PFSK-1 (cell line): ENCODE measurements at regions not wholly inside any gene's neighbourhood (a gene's known extent, or its start where the extent isn't known, plus 50 kb on each side); places are given as distances from the start of the nearest gene placed in this dataset.

ENCODE experiments used
- FOXP2 ChIP-seq: optimal IDR thresholded peaks from 2 replicates; pipeline ENCODE3; 2011; ENCODE audit warnings: borderline replicate concordance, control low read depth, inconsistent platforms; ENCODE audit not compliant: insufficient read depth; ENCODE audit errors: extremely low read length, extremely low read depth
- POLR2AphosphoS5 ChIP-seq: IDR thresholded peaks from 2 replicates; pipeline ENCODE4 v1.6.1; 2012; ENCODE audit warnings: low read depth, mild to moderate bottlenecking, control low read depth, low read length, moderate library complexity
- SIN3A ChIP-seq: IDR thresholded peaks from 2 replicates; pipeline ENCODE4 v1.6.1; 2012; ENCODE audit warnings: mild to moderate bottlenecking, low read length, moderate library complexity, borderline replicate concordance; ENCODE audit not compliant: insufficient read depth
- TAF1 ChIP-seq: IDR thresholded peaks from 2 replicates; pipeline ENCODE4 v1.6.1; 2012; ENCODE audit warnings: low read length, control low read depth, borderline replicate concordance; ENCODE audit not compliant: insufficient read depth
- TF ChIP-seq, protein P1 (sequence below), 2 experiments: IDR thresholded peaks; 2 replicates each; pipeline versions ENCODE4 v1.6.1 to v1.8.0; 2011 to 2012; ENCODE audit warnings: low read depth in 2 of 2, low read length in 2 of 2, control low read depth in 1 of 2, inconsistent platforms in 1 of 2, mild to moderate bottlenecking in 1 of 2, moderate library complexity in 1 of 2; ENCODE audit not compliant: insufficient read depth in 1 of 2

DNA sequence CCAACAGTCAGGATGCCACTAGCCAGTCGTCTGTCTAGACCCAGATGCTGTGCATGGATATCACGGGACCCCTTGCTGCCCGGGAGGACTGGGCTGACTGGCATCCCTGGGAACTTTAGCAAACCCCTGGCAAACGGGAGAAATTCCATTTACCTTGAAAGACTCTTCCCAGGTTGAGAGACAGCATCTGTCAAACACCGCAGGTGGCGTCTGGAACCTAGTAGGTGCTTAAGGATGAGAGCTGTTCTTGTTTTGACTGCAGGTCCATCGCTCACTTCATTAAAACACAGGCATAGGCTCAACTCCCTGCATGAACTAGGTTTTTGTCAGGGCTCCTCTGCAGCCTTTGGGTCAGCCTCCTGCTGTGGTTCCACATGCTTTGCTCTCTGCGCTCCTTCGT is 546.3 kb downstream of the BCL11B start:
- TF ChIP-seq TAF1 (no peak), POLR2AphosphoS5 (no peak), FOXP2 (no peak), SIN3A (no peak)
- TF ChIP-seq, protein P1, sequence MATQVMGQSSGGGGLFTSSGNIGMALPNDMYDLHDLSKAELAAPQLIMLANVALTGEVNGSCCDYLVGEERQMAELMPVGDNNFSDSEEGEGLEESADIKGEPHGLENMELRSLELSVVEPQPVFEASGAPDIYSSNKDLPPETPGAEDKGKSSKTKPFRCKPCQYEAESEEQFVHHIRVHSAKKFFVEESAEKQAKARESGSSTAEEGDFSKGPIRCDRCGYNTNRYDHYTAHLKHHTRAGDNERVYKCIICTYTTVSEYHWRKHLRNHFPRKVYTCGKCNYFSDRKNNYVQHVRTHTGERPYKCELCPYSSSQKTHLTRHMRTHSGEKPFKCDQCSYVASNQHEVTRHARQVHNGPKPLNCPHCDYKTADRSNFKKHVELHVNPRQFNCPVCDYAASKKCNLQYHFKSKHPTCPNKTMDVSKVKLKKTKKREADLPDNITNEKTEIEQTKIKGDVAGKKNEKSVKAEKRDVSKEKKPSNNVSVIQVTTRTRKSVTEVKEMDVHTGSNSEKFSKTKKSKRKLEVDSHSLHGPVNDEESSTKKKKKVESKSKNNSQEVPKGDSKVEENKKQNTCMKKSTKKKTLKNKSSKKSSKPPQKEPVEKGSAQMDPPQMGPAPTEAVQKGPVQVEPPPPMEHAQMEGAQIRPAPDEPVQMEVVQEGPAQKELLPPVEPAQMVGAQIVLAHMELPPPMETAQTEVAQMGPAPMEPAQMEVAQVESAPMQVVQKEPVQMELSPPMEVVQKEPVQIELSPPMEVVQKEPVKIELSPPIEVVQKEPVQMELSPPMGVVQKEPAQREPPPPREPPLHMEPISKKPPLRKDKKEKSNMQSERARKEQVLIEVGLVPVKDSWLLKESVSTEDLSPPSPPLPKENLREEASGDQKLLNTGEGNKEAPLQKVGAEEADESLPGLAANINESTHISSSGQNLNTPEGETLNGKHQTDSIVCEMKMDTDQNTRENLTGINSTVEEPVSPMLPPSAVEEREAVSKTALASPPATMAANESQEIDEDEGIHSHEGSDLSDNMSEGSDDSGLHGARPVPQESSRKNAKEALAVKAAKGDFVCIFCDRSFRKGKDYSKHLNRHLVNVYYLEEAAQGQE (IDR thresholded peaks at IDR 0.05; ENCODE audit: insufficient read depth in 1 of 2, low read depth in 2 of 2, low read length in 2 of 2), result no peak

DNA sequence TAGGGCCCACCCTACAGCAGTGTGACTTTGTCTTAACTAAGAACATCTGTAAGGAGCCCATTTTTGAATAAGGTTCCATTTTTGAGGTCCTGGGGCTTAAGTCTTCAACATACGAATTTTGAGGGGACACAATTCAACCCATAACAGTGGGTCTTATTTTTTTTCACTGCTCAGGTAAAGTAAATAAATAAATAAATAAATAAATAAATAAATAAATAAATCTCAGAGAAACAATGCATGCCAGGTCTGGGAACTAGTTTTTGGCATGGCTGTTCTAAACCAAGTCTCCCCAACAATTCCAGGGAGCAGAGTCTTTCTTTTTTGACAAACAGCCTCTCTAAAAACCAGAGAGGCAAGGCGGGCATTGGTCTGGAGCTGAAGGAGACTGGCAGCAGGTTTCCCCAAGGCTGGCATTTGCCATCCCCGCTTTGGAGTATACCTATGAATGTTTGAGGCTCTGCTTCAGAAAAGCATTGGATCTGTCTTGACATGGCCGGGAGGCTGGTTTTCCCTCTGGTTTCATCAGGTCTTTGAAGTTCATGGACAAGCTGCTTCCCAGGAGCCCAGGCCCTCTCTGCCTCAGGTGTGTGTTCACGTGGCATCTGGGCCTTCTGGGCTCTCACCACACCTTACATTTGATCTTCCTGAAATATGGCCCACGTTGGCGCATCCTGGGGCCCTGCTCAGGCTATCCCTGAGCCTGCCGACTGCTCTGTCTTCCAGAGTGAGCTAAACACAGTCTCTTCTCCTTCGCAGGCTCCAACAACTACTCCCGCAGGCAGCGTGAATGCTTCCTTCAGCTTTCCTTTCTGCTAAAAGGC is 545.2 kb downstream of the BCL11B start:
- TF ChIP-seq SIN3A (no peak), POLR2AphosphoS5 (no peak), FOXP2 (no peak)

DNA sequence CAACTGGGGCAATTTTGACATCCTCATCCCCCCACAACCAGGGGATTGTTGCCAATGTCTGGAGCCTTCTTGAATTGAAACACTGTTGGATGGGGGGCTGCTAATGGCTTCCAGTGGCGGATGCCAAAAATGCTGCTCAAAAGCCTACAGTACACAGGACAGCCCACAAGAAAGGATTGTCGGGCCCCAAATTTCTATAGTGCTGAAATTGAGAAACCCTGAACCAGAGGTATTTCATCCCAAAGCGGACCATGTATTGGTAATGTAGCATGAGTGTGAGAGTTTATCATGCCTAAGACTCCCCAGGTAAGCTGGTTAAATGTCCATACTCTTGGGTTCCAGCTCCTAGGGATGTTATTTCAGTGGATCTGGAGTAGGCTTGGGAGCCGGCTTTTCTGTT is 544.0 kb downstream of the BCL11B start:
- TF ChIP-seq FOXP2 (no peak), POLR2AphosphoS5 (no peak), TAF1 (no peak), SIN3A (no peak)
- TF ChIP-seq, protein P1 (IDR thresholded peaks at IDR 0.05; ENCODE audit: insufficient read depth in 1 of 2, low read depth in 2 of 2, low read length in 2 of 2), result no peak

DNA sequence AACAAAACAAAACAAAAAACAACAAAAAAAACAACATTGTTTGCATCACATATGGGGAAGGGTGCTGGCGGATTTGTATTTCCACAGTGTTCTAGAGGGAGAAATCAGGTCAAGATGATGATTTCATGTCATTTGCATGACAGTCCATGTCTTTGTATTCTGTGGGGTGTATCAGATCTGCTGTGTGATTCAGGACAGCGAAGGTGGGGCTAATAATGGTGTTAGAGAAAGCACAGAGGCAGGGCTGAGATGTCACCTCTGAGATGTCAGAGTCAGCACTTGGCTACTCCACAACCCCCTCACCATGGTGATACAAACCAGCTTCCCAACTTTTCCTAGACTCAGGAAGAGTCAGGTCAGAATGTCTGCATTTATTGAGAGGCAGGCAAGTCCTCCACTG is 543.2 kb downstream of the BCL11B start:
- TF ChIP-seq POLR2AphosphoS5 (no peak), TAF1 (no peak), SIN3A (no peak), FOXP2 (no peak)

DNA sequence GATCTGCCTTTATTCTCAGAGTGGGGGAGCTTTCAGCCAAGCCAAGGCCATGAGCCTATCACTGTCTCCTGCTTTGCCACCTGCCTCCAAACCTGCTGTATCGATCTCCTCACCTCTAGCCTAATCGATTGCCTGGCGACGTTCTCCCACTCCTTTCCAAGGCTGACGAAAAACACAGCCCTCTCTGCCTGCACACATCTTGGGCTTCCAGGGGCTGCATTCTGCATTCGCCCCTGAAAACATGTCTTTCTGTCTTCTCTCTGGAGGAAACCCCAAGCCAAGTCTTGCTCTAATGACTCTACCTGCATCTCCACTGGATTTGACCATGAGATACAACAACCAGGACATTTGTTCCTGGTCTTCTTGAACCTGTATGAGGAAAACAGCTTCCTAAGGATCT is 540.7 kb downstream of the BCL11B start:
- no peak for TF ChIP-seq FOXP2
- no peak for TF ChIP-seq TAF1
- TF ChIP-seq, protein P1 (IDR thresholded peaks at IDR 0.05; ENCODE audit: insufficient read depth in 1 of 2, low read depth in 2 of 2, low read length in 2 of 2), result no peak
- no peak for TF ChIP-seq SIN3A
- TF ChIP-seq POLR2AphosphoS5, result no peak

DNA sequence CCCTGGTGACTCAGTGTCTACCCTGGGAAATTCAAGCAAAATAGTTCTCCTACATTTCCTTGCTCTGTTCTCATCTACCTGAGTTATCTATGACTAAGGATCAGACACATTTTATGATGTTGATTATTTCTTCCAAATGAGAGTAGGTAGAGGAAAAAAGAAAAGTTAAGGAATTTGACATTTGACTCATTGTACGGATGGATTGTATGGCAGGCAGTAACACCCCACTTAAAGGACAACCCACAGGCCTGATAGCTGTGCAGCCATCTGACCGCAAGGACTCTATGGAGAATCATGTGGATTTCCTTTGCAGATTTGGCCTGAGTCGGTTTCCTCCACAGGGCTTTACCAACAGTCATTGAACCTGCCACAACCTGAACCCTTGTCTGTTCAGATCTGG is 540.3 kb downstream of the BCL11B start:
- TF ChIP-seq, protein P1 (IDR thresholded peaks at IDR 0.05; ENCODE audit: insufficient read depth in 1 of 2, low read depth in 2 of 2, low read length in 2 of 2), result no peak
- TF ChIP-seq SIN3A (no peak), FOXP2 (no peak), POLR2AphosphoS5 (no peak), TAF1 (no peak)
